HL-60/S4 treated with phorbol 12-myristate 13-acetate at 8.2 ng/mL for 4 days and 3 days (cell line): ENCODE measurements at regions not wholly inside any gene's neighbourhood (a gene's known extent, or its start where the extent isn't known, plus 50 kb on each side); places are given as distances from the start of the nearest gene placed in this dataset.
"Not testable (repeated sequence)": the region's sequence is repeated elsewhere in the genome, so short reads cannot be mapped to it uniquely, and the experiment has no call there.

Experiments used
- in situ Hi-C: fragments of 300-500 bp; cut with MboI; formaldehyde crosslinking; loops from 2 replicates; pipeline ENCODE4 v1.15.0; 2022; ENCODE audit warnings: low sequenced_read_pairs

- in situ Hi-C loops, result not testable (repeated sequence)
These were observed 1338.5 kb upstream of the PCDH10 start for GRCh38 chr4:131810565-131810964.
